IMR-90 (cell line): ENCODE measurements at regions not wholly inside any gene's neighbourhood (a gene's known extent, or its start where the extent isn't known, plus 50 kb on each side); places are given as distances from the start of the nearest gene placed in this dataset.

Experiments used
- ATAC-seq: fragments of 200-7000 bp; cut with Tn5 transposase; 2 replicates; pipeline ENCODE4 v1.9.1; 2020; ENCODE audit warnings: low read depth, mild to moderate bottlenecking, moderate library complexity
- BruUV-seq: library from RNA; stranded (reverse); fragments of 400-500 nt; replicated peaks from 2 replicates; lab custom pipeline; 2021; lab: Mats Ljungman, UMichigan
- CTCF ChIA-PET: fragments of 300-600 bp; formaldehyde crosslinking; extraction: SDS; loops from one replicate; lab custom pipeline; 2021; ENCODE audit warnings: antibody characterized with exemption; lab: Yijun Ruan, JAX
- POLR2A ChIA-PET: fragments of 300-600 bp; sonication (Branson Sonifier 250); formaldehyde crosslinking; loops from one replicate; lab custom pipeline; 2022; ENCODE audit warnings: antibody characterized with exemption; ENCODE audit not compliant: unreplicated experiment; lab: Charles Lee
- DNase-seq: peaks from one replicate; pipeline ENCODE4 v3.0.0; 2013
- H2AFZ ChIP-seq: replicated peaks from 2 replicates; pipeline ENCODE3; 2013; ENCODE audit warnings: low read length, mild to moderate bottlenecking; ENCODE audit not compliant: poor library complexity
- H2AK5ac ChIP-seq: 2 replicates; pipeline ENCODE4 v1.6.1; 2013; ENCODE audit warnings: low read depth, low read length, inconsistent platforms
- H2AK9ac ChIP-seq: replicated peaks from 2 replicates; pipeline ENCODE3; 2013; ENCODE audit warnings: mild to moderate bottlenecking, low read depth, low read length, moderate library complexity; ENCODE audit not compliant: poor library complexity
- H2BK120ac ChIP-seq: 2 replicates; pipeline ENCODE4 v1.6.1; 2013; ENCODE audit warnings: low read depth, low read length, inconsistent platforms
- H2BK15ac ChIP-seq: 3 replicates; pipeline ENCODE4 v1.6.1; 2013; ENCODE audit warnings: low read depth, low read length, inconsistent platforms
- H2BK20ac ChIP-seq: 2 replicates; pipeline ENCODE4 v1.6.1; 2013; ENCODE audit warnings: low read depth, mild to moderate bottlenecking, inconsistent platforms, low read length, moderate library complexity
- H2BK5ac ChIP-seq: 2 replicates; pipeline ENCODE4 v1.6.1; 2013; ENCODE audit warnings: mild to moderate bottlenecking, low read depth, low read length, inconsistent platforms; ENCODE audit not compliant: poor library complexity, severe bottlenecking
- H3K14ac ChIP-seq: replicated peaks from 2 replicates; pipeline ENCODE4 v1.6.1; 2013; ENCODE audit warnings: low read depth, low read length, inconsistent platforms
- H3K18ac ChIP-seq: 2 replicates; pipeline ENCODE4 v1.6.1; 2013; ENCODE audit warnings: low read depth, low read length, control low read depth
- H3K23ac ChIP-seq: 2 replicates; pipeline ENCODE4 v1.6.1; 2013; ENCODE audit warnings: low read depth, low read length, inconsistent platforms
- H3K27ac ChIP-seq: 2 replicates; pipeline ENCODE4 v1.5.1; 2013; ENCODE audit warnings: mild to moderate bottlenecking, control low read depth, low read length; ENCODE audit not compliant: insufficient read depth
- H3K27me3 ChIP-seq: 2 replicates; pipeline ENCODE4 v1.6.1; 2013; ENCODE audit warnings: low read length; ENCODE audit not compliant: control insufficient read depth, insufficient read depth
- H3K36me3 ChIP-seq: 2 replicates; pipeline ENCODE4 v1.6.1; 2013; ENCODE audit warnings: low read length, mixed read lengths; ENCODE audit not compliant: control insufficient read depth, insufficient read depth
- H3K4ac ChIP-seq: 2 replicates; pipeline ENCODE4 v1.6.1; 2013; ENCODE audit warnings: low read depth, low read length, inconsistent platforms
- H3K4me1 ChIP-seq: 2 replicates; pipeline ENCODE4 v1.6.1; 2013; ENCODE audit warnings: low read length, mixed read lengths; ENCODE audit not compliant: control insufficient read depth, insufficient read depth
- H3K4me2 ChIP-seq: 2 replicates; pipeline ENCODE4 v1.6.1; 2013; ENCODE audit warnings: low read depth, mild to moderate bottlenecking, control low read depth, low read length, moderate library complexity
- H3K4me3 ChIP-seq: 2 replicates; pipeline ENCODE4 v1.5.1; 2013; ENCODE audit warnings: low read depth, mild to moderate bottlenecking, control low read depth, low read length, moderate library complexity; ENCODE audit not compliant: insufficient read depth
- H3K56ac ChIP-seq: 2 replicates; pipeline ENCODE4 v1.6.1; 2013; ENCODE audit warnings: low read length, inconsistent platforms; ENCODE audit not compliant: insufficient read depth; ENCODE audit errors: extremely low read depth
- H3K79me1 ChIP-seq, 2 experiments: 2 replicates each; pipeline ENCODE4 v1.6.1; 2013; ENCODE audit warnings: low read length in 2 of 2, inconsistent platforms in 1 of 2, low read depth in 1 of 2
- H3K9ac ChIP-seq: 2 replicates; pipeline ENCODE4 v1.6.1; 2013; ENCODE audit warnings: low read depth, low read length, control low read depth
- H3K9me1 ChIP-seq: 2 replicates; pipeline ENCODE4 v1.6.1; 2013; ENCODE audit warnings: low read length, inconsistent platforms; ENCODE audit not compliant: insufficient read depth
- H3K9me3 ChIP-seq: 2 replicates; pipeline ENCODE4 v1.6.1; 2013; ENCODE audit warnings: low read length; ENCODE audit not compliant: control insufficient read depth, insufficient read depth
- H4K20me1 ChIP-seq: 2 replicates; pipeline ENCODE4 v1.6.1; 2013; ENCODE audit warnings: low read length, inconsistent platforms; ENCODE audit not compliant: insufficient read depth
- H4K5ac ChIP-seq: 2 replicates; pipeline ENCODE4 v1.6.1; 2013; ENCODE audit warnings: mild to moderate bottlenecking, low read depth, low read length, control low read depth
- H4K8ac ChIP-seq, 2 experiments: 2 replicates each; pipeline ENCODE4 v1.6.1; 2013; ENCODE audit warnings: low read depth in 2 of 2, low read length in 2 of 2, control low read depth in 1 of 2, inconsistent platforms in 1 of 2
- H4K91ac ChIP-seq: 2 replicates; pipeline ENCODE4 v1.6.1; 2013; ENCODE audit warnings: low read depth, low read length, inconsistent platforms; ENCODE audit not compliant: insufficient read depth
- MAZ ChIP-seq: IDR thresholded peaks from 2 replicates; pipeline ENCODE4 v1.6.1; 2012; ENCODE audit warnings: low read depth, mild to moderate bottlenecking, low read length, improper control_type of control experiment, moderate library complexity, borderline replicate concordance
- RFX5 ChIP-seq: IDR thresholded peaks from 2 replicates; pipeline ENCODE4 v1.8.0; 2012; ENCODE audit warnings: low read depth, mild to moderate bottlenecking, low read length, moderate library complexity
- WGBS, 2 experiments: methylation state at CpG; one replicate each; pipeline versions ENCODE4 v1.1.5 to v1.1.7; 2013; ENCODE audit warnings: missing lambda C conversion rate in 2 of 2; ENCODE audit not compliant: insufficient read length in 1 of 2; ENCODE audit errors: extremely low coverage in 2 of 2; 5-methylcytosine and 5-hydroxymethylcytosine counted together
- dilution Hi-C: fragments of 300-500 bp; cut with HindIII; formaldehyde crosslinking; loops from one replicate; pipeline ENCODE4 v1.14.3; 2018; ENCODE audit warnings: low sequenced_read_pairs; ENCODE audit not compliant: unreplicated experiment
- in situ Hi-C: fragments of 300-500 bp; cut with MboI; formaldehyde crosslinking; loops from 3 replicates; pipeline ENCODE4 v1.14.3; 2019; ENCODE audit warnings: low sequenced_read_pairs, inconsistent platforms, mixed read lengths
- intact Hi-C: fragments of 100-400 bp; cut with micrococcal nuclease; formaldehyde crosslinking; loops from 2 replicates; pipeline ENCODE4 v1.10.0; 2022

DNA sequence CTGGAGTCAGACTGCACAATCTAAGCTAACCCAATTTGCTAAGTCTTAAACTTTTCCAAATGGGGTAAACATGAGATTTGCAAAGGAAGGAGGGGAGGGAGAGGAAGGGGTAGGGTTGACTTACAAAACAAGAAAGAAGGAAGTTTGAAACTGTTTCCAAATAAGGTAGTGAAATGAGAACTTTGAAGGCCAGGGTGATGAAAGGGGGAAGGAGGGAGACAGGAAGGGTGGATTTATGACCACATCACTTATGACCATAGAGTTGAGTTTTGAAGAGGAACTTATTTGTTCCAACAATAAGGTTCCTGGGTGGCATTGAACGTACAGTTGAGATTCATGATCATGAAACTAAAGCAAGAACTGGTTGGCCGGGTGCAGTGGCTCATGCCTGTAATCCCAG, 72.5 kb upstream of the DAPK1 start:
- H2BK20ac ChIP-seq, result no peak overlapping the region
- H2BK120ac ChIP-seq, result no peak overlapping the region
- H3K9me1 ChIP-seq, result no peaks in the 10 kb centered on the region
- WGBS, 2 experiments, result no CpG with 5 or more reads among the region's 2 CpGs
- no peak overlapping the region for H3K9ac ChIP-seq
- no peak overlapping the region for H4K5ac ChIP-seq
- intact Hi-C loops (no loop called here), dilution Hi-C loops (no loop called here), in situ Hi-C loops (no loop called here)
- H3K27me3 ChIP-seq, result no peaks in the 10 kb centered on the region; the same call in 1 of the 2 replicates
- H4K91ac ChIP-seq, result no peak overlapping the region
- H3K18ac ChIP-seq, result no peak overlapping the region
- H3K14ac ChIP-seq, result no peak overlapping the region
- no peak for ATAC-seq
- DNase-seq, result no peak
- ChIA-PET POLR2A (no interaction called here), CTCF (no interaction called here)
- no peaks in the 10 kb centered on the region for H3K36me3 ChIP-seq
- H4K8ac ChIP-seq, result no peak overlapping the region
- no peak overlapping the region for H3K23ac ChIP-seq
- no peak overlapping the region for H2AFZ ChIP-seq
- no peak overlapping the region for H3K56ac ChIP-seq
- no peak overlapping the region for H3K27ac ChIP-seq
- no peak overlapping the region for H3K4me3 ChIP-seq
- no peaks in the 10 kb centered on the region for H4K20me1 ChIP-seq
- no peaks in the 10 kb centered on the region for H3K4me1 ChIP-seq
- H2AK9ac ChIP-seq, result no peak overlapping the region
- no peaks in the 10 kb centered on the region for H3K79me1 ChIP-seq
- H2BK15ac ChIP-seq, result no peak overlapping the region
- no TSS peak for BruUV-seq
- TF ChIP-seq MAZ, result no peak
- TF ChIP-seq RFX5, result no peak
- H3K4me2 ChIP-seq, result no peak overlapping the region
- H3K9me3 ChIP-seq, result no peaks in the 10 kb centered on the region
- H3K4ac ChIP-seq, result no peak overlapping the region
- H2AK5ac ChIP-seq, result no peak overlapping the region
- no peak overlapping the region for H2BK5ac ChIP-seq
